ENCODE measurements at regions not wholly inside any gene's neighbourhood (a gene's known extent, or its start where the extent isn't known, plus 50 kb on each side); places are given as distances from the start of the nearest gene placed in this dataset.
"Not testable (repeated sequence)": the region's sequence is repeated elsewhere in the genome, so short reads cannot be mapped to it uniquely, and the experiment has no call there.

GRCh38 chr1:171397851-171398469 lies 84.0 kb downstream of the FMO4 start:
- TF ChIP-seq CTCF (conservative IDR thresholded peaks at IDR 0.05; ENCODE audit: low read depth) = no peak
- no peak for DNase-seq (ENCODE audit: low spot score)
- ChIA-PET CTCF (no interaction called here), POLR2A (ENCODE audit: low non-redundant PET) (no interaction called here)
- no peak overlapping the region for H3K27ac ChIP-seq

- H3K27ac ChIP-seq = peak overlapping the region; percentile 27; the same call in 1 of the 2 replicates
- TF ChIP-seq CTCF (conservative IDR thresholded peaks at IDR 0.05; ENCODE audit: low read depth) = no peak
- ChIA-PET CTCF (interaction anchor here (0.6 kb wide), 2 partner anchors 82 to 139 kb away, joined by 3 read pairs; no protein-coding TSS in a partner anchor), POLR2A (ENCODE audit: low non-redundant PET) (no interaction called here)
- no peak for DNase-seq (ENCODE audit: low spot score)
These were observed 81.9 kb upstream of the PRRC2C start for GRCh38 chr1:171403393-171403792.

GRCh38 chr1:171405391-171405714 lies 80.0 kb upstream of the PRRC2C start:
- H3K27ac ChIP-seq = no peak overlapping the region

GRCh38 chr1:171413557-171413956 lies 71.8 kb upstream of the PRRC2C start:
- CTCF ChIA-PET; POLR2A ChIA-PET (ENCODE audit: low non-redundant PET); DNase-seq (ENCODE audit: low spot score); H3K27ac ChIP-seq: not testable (repeated sequence)

More at GRCh38 chr1:171405391-171405714, 80.0 kb upstream of the PRRC2C start:
- no peak for DNase-seq (ENCODE audit: low spot score)
- ChIA-PET CTCF (interaction anchor here (0.6 kb wide), 1 partner anchor 118 kb away, joined by 3 read pairs; no protein-coding TSS in a partner anchor), POLR2A (ENCODE audit: low non-redundant PET) (no interaction called here)
- TF ChIP-seq CTCF (conservative IDR thresholded peaks at IDR 0.05; ENCODE audit: low read depth) = no peak

- CTCF ChIA-PET = interaction anchor here (0.7 kb wide), 1 partner anchor 354 kb away, joined by 3 read pairs; no protein-coding TSS in a partner anchor
These were observed 66.8 kb upstream of the PRRC2C start for GRCh38 chr1:171418546-171418945.

GRCh38 chr1:171420810-171421209 lies 64.5 kb upstream of the PRRC2C start:
- DNase-seq (ENCODE audit: low spot score) = peak; percentile 44
- H3K27ac ChIP-seq = no peak overlapping the region
- no peak for TF ChIP-seq CTCF (conservative IDR thresholded peaks at IDR 0.05; ENCODE audit: low read depth)
- ChIA-PET POLR2A (ENCODE audit: low non-redundant PET) (no interaction called here), CTCF (interaction anchor here (0.6 to 0.7 kb wide), 2 partner anchors 157 to 926 kb away, joined by 3 to 4 read pairs; no protein-coding TSS in a partner anchor)

More at GRCh38 chr1:171418546-171418945, 66.8 kb upstream of the PRRC2C start:
- no peak for TF ChIP-seq CTCF (conservative IDR thresholded peaks at IDR 0.05; ENCODE audit: low read depth)
- DNase-seq (ENCODE audit: low spot score) = no peak
- H3K27ac ChIP-seq = no peak overlapping the region
- POLR2A ChIA-PET (ENCODE audit: low non-redundant PET) = no interaction called here

- H3K27ac ChIP-seq = no peak overlapping the region
- CTCF ChIA-PET = interaction anchor here (0.6 to 0.7 kb wide), 2 partner anchors 156 to 926 kb away, joined by 3 to 4 read pairs; no protein-coding TSS in a partner anchor
- no peak for DNase-seq (ENCODE audit: low spot score)
- TF ChIP-seq CTCF (conservative IDR thresholded peaks at IDR 0.05; ENCODE audit: low read depth) = no peak
- POLR2A ChIA-PET (ENCODE audit: low non-redundant PET) = no interaction called here
These were observed 63.8 kb upstream of the PRRC2C start for GRCh38 chr1:171421413-171422020.

All from RWPE1 (cell line).